ENCODE measurements at regions not wholly inside any gene's neighbourhood (a gene's known extent, or its start where the extent isn't known, plus 50 kb on each side); places are given as distances from the start of the nearest gene placed in this dataset.

- TF ChIP-seq ZNF671 (CRISPR knock-in tag; IDR thresholded peaks at IDR 0.05), result no peak
- TF ChIP-seq SP1 (CRISPR knock-in tag; conservative IDR thresholded peaks at IDR 0.05), result no peak
- no peak for TF ChIP-seq ATF3 (CRISPR knock-in tag; conservative IDR thresholded peaks at IDR 0.05)
- no peak for TF ChIP-seq ATF6 (CRISPR knock-in tag; IDR thresholded peaks at IDR 0.05)
- TF ChIP-seq CTCF (IDR thresholded peaks at IDR 0.05), result no peak
- no peak for TF ChIP-seq ATF1 (CRISPR knock-in tag; IDR thresholded peaks at IDR 0.05)
- TF ChIP-seq CREB1 (CRISPR knock-in tag; IDR thresholded peaks at IDR 0.05), result no peak
- no peak for TF ChIP-seq E2F5 (CRISPR knock-in tag; IDR thresholded peaks at IDR 0.05)
Observed at GRCh38 chr13:88235441-88235840, 564.3 kb downstream of the SLITRK5 start.
